Astrocyte of the spinal cord (primary cell): ENCODE measurements at regions not wholly inside any gene's neighbourhood (a gene's known extent, or its start where the extent isn't known, plus 50 kb on each side); places are given as distances from the start of the nearest gene placed in this dataset.

Source experiments
- DNase-seq: peaks from one replicate; pipeline ENCODE4 v3.0.0; 2011; ENCODE audit warnings: low read depth, low spot score
- H3K4me3 ChIP-seq: 2 replicates; pipeline ENCODE4 v1.5.1; 2011; ENCODE audit warnings: low read depth, mild to moderate bottlenecking, low read length, moderate library complexity
- CTCF ChIP-seq: IDR thresholded peaks from 2 replicates; pipeline ENCODE4 v1.5.1; 2012; ENCODE audit warnings: low read depth, mild to moderate bottlenecking, low read length, inconsistent platforms
- in situ Hi-C: cut with HindIII; loops from 2 replicates; pipeline ENCODE4 v1.10.0; 2017; ENCODE audit warnings: low sequenced_read_pairs

DNA sequence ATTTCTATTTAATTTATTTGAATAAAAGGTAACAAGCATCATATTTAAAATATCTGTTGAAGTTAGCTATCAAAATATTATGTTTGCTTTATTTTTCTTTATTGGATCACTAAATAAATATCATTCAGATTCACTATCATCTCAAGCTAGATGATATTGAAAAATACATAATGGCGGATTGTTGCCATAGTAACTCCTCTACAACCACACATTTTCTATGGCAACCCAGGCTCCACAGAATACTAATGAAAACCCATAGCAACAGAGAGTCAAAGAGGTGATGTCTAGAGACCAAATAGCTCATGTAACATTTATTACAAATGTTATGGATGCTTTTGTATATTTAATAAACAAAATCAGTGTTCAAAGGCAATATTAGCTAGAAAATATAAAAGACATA, 148.9 kb upstream of the CDK1 start:
- no peak for TF ChIP-seq CTCF
- no peak for DNase-seq
- H3K4me3 ChIP-seq: no peak overlapping the region
- in situ Hi-C loops: no loop called here

GRCh38 chr10:60627778-60628748, 150.2 kb upstream of the CDK1 start:
- in situ Hi-C loops: no loop called here
- TF ChIP-seq CTCF: no peak
- no peak overlapping the region for H3K4me3 ChIP-seq
- DNase-seq: no peak

GRCh38 chr10:60626037-60626436, 152.2 kb upstream of the CDK1 start:
- DNase-seq: no peak
- no peak overlapping the region for H3K4me3 ChIP-seq
- in situ Hi-C loops: no loop called here
- TF ChIP-seq CTCF: no peak

DNA sequence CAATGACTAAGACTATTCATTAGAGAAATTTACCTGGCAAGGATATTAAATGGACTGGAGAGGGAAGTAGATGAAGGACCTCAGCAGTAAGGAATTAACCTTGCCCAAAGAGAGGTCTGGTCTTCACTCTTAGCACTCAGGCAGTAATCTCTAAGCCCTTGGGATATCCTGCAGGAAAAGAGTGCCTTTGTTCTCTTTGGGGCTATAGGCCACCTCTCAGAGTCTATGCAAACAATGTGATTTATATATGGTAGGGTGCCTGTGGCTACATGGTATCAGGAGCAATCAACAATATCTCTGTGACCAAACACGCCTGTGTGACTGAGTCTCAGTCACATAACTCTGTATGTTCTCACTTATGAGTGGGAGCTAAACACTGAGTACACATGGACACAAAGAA, 154.7 kb upstream of the CDK1 start:
- TF ChIP-seq CTCF: no peak
- in situ Hi-C loops: no loop called here
- DNase-seq: no peak
- no peak overlapping the region for H3K4me3 ChIP-seq

DNA sequence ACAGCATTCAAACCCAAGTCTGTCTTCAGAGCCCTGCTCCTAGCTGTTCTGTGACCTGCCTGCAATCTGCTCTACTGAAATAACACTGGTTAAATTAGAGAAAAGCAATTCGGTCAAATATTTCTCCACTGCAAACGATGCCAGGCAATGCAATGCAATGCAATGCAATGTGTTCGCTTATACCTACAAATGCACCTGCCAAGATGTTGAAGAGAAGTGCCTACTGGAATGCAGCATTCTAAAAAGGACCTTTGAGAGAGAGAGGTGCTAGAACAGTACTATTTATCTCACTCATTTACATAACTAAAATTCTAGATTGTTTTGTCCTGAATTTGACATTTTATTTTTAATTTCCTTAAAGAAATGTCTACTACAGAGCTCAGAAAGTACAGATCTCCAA, 157.3 kb upstream of the CDK1 start:
- H3K4me3 ChIP-seq: no peak overlapping the region
- TF ChIP-seq CTCF: no peak
- no peak for DNase-seq
- in situ Hi-C loops: no loop called here

GRCh38 chr10:60618861-60619260, 159.4 kb upstream of the CDK1 start:
- no peak for TF ChIP-seq CTCF
- DNase-seq: no peak
- in situ Hi-C loops: no loop called here
- H3K4me3 ChIP-seq: no peak overlapping the region
